ENCODE measurements at regions not wholly inside any gene's neighbourhood (a gene's known extent, or its start where the extent isn't known, plus 50 kb on each side); places are given as distances from the start of the nearest gene placed in this dataset.

DNA sequence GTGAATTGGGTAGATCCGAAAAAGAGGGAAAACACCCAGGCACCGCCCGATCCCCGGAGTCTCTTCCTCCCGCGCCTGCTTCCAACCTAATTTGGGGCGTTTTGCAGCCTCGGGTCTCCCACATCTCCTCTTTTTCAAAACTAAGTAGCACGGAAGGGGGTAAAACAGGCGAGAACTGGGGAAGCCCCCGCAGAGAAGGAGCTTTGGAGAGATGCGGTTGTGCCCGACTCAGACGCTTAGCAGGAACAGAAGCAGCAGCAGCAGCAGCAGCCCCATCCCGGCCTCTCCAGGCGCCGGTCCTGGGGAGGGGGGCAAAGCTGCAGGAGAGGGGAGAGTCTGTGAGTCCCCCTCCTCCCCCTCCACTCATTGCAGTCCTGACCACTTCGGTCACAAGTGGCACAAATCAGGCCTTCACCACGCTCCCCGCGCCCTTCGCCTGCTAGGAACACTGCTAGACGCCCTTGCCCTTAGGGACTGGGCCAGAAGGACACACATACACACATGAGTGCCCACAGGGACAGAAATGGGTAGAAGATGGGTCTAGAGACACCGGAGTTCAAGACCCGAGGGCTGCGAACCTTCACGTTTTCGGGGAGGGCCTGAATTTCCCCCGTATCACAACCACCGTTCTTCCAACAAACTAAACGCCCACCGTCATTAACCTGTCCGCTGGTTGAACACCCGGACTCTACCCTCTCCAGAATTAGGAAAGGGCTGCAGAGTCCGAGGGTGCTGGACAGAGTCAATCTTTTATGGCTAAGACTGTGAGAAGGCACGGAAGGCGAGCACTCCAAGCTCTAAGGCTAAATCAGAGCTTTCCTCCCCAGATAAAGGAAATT is 98.3 kb upstream of the HSD17B12 start:
- Histone ChIP-seq H3K27me3 (peaks cover 22 to 50% of the 10 kb centered on the region in 2 donors), H3K4me1 (peaks cover 0 to 15% of the 10 kb centered on the region in 2 donors), H3K4me3 (no peak overlapping the region), H3K27ac (no peak overlapping the region), H3K36me3 (no peaks in the 10 kb centered on the region), H3K9me3 (no peaks in the 10 kb centered on the region)
- TF ChIP-seq, protein P1, sequence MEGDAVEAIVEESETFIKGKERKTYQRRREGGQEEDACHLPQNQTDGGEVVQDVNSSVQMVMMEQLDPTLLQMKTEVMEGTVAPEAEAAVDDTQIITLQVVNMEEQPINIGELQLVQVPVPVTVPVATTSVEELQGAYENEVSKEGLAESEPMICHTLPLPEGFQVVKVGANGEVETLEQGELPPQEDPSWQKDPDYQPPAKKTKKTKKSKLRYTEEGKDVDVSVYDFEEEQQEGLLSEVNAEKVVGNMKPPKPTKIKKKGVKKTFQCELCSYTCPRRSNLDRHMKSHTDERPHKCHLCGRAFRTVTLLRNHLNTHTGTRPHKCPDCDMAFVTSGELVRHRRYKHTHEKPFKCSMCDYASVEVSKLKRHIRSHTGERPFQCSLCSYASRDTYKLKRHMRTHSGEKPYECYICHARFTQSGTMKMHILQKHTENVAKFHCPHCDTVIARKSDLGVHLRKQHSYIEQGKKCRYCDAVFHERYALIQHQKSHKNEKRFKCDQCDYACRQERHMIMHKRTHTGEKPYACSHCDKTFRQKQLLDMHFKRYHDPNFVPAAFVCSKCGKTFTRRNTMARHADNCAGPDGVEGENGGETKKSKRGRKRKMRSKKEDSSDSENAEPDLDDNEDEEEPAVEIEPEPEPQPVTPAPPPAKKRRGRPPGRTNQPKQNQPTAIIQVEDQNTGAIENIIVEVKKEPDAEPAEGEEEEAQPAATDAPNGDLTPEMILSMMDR (IDR thresholded peaks at IDR 0.05) = no peak
- TF ChIP-seq POLR2A (IDR thresholded peaks at IDR 0.05) = no peak
- intact Hi-C loops (cut with DNase I; ENCODE audit: low total_unique reads) = no loop called here
- no peak for DNase-seq

DNA sequence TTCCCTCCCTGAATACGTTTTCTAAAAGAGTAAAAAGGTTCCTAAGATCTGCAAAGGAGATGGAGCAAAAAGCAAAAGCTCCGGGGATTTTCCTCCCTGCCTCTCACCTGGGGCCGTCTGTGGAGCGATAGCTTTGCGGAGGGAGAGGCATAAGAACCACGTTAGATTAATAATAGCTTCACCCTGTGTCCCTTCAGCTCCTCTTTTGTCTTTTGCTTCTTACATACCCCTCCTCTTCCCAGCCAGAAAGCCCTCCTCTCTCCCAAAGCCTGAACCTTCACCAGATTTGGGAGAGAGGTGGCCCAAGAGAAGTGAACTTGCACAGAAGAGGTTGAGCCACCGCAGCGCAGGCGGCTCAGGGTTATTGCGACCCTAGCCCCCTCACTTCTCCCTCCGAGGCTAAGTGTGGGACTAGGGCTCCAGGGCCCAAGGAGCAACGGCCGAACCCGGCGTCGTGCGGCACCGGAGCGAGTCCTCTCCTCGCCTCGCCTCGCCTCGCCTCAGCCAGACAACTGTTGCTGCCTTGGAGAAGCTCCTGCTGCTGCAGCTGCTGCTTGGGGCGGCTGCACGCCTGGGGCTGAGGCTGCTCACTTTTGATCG is 97.6 kb upstream of the HSD17B12 start:
- intact Hi-C loops (cut with DNase I; ENCODE audit: low total_unique reads) = no loop called here

DNA sequence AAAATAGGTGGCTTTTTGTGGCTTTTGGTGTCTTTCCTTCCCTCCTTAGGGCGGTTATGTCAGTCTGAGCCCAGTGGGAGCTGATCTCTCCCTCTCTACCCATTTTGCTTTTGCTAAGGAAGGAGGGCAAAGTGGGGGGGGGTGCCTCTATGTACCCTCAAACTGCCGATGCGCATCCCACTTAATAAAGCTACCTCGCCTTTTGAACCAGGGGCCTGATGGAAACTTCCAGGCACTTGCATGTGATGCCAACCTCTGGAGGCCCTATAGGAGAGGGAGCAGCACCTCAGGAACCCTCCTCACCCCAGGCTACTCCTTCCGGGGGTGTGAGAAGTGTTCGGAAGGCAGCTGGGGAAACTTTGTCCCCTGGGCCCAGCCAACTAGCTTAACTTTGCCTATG is 97.0 kb upstream of the HSD17B12 start:
- TF ChIP-seq, protein P1 (IDR thresholded peaks at IDR 0.05) = no peak
- TF ChIP-seq POLR2A (IDR thresholded peaks at IDR 0.05) = no peak
- Histone ChIP-seq H3K27ac (no peak overlapping the region), H3K4me3 (no peak overlapping the region), H3K4me1 (peaks cover 0 to 12% of the 10 kb centered on the region in 2 donors), H3K36me3 (no peaks in the 10 kb centered on the region), H3K27me3 (peaks cover 14 to 37% of the 10 kb centered on the region in 2 donors), H3K9me3 (no peaks in the 10 kb centered on the region)
- no peak for DNase-seq
- intact Hi-C loops (cut with DNase I; ENCODE audit: low total_unique reads) = no loop called here

More for the DNA sequence above, 97.6 kb upstream of the HSD17B12 start:
- TF ChIP-seq, protein P1 (IDR thresholded peaks at IDR 0.05) = no peak
- TF ChIP-seq POLR2A (IDR thresholded peaks at IDR 0.05) = no peak
- no peak overlapping the region for H3K27ac ChIP-seq
- H3K4me3 ChIP-seq = no peak overlapping the region
- H3K4me1 ChIP-seq = peaks cover 0 to 15% of the 10 kb centered on the region in 2 donors
- H3K9me3 ChIP-seq = no peaks in the 10 kb centered on the region
- no peaks in the 10 kb centered on the region for H3K36me3 ChIP-seq
- peaks cover 20 to 43% of the 10 kb centered on the region in 2 donors for H3K27me3 ChIP-seq
- DNase-seq = no peak

DNA sequence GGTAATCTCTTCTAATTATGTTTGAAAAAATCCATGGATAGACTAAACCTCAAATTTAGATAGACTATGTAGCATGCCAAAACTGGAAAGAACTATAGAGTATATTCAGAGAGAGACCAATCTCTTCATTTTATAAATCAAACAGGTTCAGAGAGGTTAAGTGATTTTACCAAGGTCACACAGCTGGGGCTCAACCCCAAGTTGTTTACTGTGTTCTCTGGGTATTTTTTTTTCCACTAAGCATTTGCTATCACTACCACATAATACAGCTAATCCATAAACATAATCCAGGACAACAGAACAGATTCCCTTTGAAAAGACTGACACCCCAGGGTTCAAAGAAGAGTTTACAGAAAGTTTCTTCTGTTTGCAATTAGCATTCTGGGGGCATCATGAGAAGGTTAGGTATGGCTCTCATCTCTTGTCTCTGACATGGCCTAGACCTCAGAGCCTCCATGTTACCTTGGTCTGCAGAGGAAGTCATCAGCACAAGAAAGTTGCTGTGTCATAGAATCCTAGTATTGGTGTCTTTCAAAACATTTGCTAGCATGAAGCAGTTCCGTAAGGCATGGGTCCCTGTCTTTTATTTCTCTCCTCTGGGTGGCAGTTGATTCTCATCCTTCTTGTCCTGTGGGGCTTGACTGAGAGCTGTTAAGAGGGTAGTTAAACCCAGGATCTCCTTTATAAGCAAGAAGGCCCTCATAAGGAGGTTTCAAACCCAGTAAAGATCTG is 94.5 kb upstream of the HSD17B12 start:
- Histone ChIP-seq H3K27me3 (peaks cover 0 to 26% of the 10 kb centered on the region in 2 donors), H3K9me3 (no peaks in the 10 kb centered on the region), H3K4me1 (no peaks in the 10 kb centered on the region), H3K4me3 (no peak overlapping the region), H3K36me3 (no peaks in the 10 kb centered on the region), H3K27ac (no peak overlapping the region)
- intact Hi-C loops (cut with DNase I; ENCODE audit: low total_unique reads) = no loop called here
- TF ChIP-seq POLR2A (IDR thresholded peaks at IDR 0.05) = no peak
- TF ChIP-seq, protein P1 (IDR thresholded peaks at IDR 0.05) = no peak
- DNase-seq = no peak
